Stimulated activated naive CD4-positive, alpha-beta T cell treated with Interleukin-2 at 50 U/mL for 16 hours (primary cell): ENCODE measurements at regions not wholly inside any gene's neighbourhood (a gene's known extent, or its start where the extent isn't known, plus 50 kb on each side); places are given as distances from the start of the nearest gene placed in this dataset.
"Not testable (repeated sequence)": the region's sequence is repeated elsewhere in the genome, so short reads cannot be mapped to it uniquely, and the experiment has no call there.

Experiments
- DNase-seq: peaks from one replicate; lab custom pipeline; 2025; lab: John Stamatoyannopoulos, UW

DNA sequence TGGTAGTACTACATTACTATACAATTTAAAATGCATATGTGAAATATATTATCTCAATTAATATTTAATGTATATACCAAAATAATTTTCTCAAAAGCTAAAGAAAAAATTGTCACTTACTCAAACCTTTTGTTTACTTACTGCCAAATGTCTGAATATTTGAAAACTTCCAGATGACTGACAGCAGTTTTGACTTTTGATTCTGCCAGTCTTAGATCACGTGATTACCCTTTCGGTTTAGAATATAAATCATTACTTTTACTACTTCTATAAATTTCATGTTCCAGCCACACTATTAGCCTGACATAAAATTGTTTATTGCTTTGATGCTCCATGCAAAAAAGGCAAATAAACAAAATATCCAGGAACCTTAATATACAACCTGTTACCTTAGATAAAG is 680.7 kb upstream of the ID4 start:
- no peak for DNase-seq

DNA sequence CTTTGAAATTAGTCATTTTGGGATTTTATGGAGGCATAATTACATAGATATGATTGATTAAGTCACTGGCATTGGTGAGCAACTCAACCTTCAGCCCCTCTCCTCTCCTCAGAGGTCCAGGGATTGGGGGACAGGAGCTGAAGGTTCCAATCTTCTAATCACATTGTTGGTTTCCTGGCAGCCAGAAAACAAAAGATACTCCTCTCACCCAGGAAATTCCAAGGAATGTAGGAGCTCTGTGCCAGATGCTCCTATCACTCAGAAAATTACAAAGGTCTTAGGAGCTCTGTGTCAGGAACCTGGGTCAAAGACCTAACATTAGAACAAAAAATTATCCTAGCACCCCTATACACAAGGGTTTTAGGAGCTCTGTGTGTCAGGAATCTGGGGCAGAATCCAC is 679.7 kb upstream of the ID4 start:
- DNase-seq: no peak

DNA sequence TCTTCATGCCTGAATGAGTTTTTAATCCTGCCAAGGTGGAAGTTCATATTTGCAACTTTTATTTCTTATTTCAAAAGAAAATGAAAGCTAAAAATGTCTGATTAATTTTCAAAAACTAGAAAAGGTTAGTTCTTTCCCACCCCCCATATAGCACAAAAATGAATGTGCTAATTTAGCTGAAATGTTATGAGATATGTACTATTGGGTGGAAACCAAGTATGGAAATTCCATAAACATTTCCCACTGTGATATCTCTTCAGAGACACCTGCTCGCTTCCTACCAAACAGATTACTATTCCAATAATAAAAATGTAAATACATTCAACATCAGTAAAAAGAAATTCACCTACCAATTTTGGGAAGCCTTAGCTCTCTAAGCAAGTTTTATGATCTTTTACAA is 678.6 kb upstream of the ID4 start:
- DNase-seq: no peak

DNA sequence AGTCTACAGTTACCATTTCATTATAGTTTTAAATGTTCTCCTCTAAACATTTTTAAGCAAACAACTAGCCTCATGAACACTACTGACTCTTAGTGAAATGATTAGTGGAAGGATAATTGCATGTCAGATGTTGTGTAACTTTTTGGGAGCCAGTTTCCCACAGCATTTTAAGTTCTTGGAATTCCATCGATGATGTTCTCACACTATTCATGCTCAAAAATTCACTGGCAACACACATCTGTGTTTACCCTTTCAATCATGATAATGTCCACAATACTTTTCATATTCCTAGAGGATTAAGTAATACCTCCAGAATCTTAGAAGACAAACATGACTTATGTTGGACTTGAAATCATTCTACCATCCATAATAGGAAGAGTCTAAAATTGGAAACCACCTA is 678.1 kb upstream of the ID4 start:
- no peak for DNase-seq

DNA sequence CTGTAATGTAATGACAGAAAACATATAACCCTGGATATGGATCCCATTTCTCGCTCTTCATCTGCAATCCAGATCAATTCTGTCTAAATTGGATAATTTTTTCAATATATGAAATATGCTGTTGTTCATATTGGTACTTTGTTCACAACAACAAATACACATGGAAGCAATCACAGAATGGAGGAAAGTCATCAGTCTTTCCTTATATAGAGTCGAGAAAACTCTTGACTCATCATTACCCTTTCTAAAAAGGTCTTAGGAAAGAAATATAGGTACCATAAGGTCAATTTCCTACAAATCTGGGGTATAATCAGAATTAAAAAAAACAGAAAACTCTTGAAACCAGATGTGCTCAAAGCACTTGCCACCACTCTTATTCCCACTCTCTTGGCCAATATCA is 677.6 kb upstream of the ID4 start:
- DNase-seq: no peak

DNA sequence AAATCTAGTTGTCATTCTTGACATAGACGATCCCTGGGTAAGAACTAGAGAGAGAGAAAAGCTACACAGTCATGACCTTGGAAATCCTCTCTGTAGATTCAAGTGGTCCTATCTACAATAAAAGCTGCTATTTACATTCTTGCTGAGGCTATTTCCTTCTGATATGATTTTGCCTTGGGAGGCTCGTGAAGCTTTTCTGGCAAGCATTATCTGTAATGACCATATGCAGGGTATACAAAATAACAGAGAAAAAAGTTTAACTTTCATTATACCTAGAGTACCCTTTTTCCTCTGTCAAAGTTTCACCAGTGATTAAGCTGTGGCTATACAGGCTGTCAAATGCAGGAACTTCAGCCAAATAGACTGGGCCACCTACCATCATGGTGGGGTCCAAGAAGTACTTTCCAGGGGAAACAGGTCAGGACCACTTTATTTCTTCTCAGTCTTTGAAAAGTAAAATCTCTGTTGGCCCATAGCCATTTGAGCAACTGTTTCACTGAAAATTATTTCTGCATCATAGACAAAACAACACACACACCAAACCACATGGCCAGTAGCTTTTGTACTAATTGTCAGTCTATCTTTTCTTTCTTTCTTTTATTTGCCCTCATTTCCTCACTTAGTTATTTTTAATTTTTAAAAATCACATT is 677.0 kb upstream of the ID4 start:
- no peak for DNase-seq

DNA sequence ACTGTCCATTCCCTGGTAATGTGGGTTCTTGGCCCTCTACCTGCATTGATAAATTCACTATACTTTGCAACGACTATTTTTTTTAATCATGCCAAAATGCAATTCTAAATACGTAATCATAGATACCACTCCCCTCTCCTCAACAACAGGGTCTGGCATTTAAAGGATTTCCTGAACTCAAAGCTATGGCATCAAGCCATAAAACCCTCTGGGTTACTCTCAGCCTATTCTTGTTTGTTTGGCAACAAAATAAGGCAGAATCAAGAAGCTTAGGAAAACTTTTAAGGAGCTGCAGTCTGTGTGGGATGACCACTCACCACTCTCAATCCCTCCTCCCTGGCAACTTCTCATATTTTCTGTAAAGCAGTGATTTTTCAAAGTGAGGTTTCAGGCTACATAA is 669.9 kb upstream of the ID4 start:
- no peak for DNase-seq

DNA sequence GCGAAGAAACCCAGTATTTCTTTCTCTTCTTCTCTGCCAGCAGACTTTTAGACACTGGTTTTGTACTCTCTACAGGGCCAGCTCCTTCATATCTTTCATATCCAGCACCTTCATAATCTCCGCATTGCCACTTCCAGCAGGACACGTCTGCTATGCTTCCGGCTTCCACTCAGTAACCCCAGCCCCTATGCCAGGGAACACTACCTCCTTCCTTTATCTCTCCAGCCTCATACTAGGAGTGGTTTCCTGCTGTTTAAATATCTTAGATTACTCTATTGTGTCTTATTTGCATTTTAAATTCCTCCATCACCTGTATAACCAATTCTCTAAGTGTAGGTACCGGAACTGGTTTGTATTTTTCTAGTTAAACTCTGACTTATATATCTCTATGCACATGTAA is 667.8 kb upstream of the ID4 start:
- no peak for DNase-seq

DNA sequence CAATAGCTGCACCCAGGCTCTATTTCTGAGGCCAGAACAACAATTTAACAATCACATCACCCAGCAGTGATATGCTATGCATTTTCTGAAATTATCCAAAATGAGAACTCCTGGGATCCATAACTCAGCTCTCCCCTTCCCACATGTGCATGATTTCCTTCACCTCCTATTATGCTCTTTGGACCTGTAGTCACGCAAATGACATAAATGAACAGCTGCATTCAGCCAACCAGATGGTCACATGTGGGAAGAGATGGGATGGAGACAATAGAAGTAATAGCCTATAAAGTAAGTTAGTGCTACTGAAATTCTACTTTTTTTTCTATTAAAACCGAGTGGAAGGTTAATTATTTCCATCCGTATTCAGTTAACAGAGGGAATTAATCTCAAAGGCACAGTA is 662.1 kb upstream of the ID4 start:
- DNase-seq: no peak

DNA sequence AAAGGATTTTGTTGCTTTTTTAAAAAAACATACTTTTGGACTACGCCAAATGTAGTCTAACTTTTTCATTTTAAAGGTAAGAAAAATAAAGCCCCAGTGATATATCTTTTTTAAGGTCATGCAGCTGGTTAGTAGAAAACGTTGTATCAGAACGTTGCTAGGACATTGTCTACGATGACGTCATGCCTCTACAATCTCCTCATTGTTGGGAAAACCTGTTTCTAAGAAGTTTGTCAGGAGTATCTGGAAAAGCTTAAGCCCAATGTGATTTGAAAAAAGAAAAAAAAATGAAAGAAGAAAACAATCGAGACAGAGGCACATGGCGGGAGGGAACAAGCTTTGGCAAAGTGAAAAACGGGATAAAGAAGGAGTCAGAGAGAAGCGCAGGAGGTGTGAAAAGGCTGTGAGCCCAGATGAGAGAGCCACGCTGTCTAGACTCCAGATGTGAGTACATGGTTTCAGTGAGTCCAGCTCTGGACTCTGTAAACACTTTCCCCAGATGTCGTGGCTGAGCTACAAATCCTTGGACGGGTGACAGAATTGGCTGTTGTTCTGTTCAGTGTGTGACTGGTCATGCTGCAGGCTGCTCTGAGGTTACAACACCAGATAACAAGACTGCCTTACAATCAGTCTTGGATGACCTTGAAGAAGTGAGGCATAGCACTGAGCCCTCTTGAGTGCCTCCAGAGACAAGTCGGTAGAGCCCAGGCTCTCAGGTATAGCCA is 656.7 kb upstream of the ID4 start:
- DNase-seq: no peak

DNA sequence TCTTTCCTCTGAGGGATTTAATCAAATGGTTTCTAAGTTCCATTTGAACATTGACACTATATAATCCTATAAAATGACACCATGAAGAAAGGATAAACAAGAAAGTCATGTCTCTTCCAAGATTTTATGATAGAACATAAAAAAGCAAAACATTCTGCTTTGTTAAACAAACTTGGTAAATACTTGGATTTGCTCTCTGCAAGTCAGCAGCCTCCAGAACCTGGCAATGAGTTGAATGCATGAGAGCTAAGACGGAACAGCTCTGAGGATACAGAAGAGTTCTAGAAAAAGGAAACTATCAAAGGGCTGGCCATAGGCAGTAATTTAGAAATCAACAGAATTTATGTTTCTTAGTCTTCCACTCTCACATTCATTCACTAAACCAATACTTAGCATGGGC is 656.0 kb upstream of the ID4 start:
- no peak for DNase-seq

DNA sequence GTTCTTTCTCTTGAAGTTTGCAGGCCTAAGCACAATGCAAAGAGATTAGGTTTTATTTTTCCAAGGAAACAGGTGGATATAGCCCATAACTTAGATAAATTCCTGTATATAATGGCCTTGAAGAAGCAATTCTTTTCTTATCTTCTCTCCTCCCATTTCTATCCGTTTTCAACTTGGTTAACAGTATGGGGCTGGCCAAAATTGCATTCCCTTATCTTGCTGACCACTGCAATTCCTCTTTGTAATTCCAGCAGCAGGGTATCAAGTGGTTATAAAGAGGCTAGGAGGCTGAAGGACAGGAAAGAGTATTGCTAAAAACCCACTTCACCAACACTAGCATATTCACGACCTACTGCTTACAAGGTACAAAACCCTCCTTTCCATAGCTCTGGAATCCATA is 643.5 kb upstream of the ID4 start:
- DNase-seq: no peak

DNA sequence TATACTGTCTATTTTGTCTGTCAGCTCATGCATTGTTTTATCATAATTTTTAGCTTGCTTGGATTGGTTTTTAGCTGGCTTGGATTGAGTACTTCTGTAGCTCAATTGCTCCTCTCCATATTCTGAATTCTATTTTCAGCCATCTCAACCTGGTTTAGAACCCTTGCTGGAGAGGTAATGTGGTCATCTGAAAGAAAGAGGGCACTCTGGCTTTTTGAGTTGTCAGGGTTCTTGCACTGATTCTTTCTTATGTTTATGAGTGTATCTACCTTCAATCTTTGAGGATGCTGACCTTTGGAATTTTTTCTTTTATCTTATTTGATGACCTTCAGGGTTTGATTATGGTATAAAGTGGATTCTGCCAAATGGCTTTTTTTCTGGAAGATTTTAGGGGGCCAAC is 632.7 kb upstream of the ID4 start:
- no peak for DNase-seq

DNA sequence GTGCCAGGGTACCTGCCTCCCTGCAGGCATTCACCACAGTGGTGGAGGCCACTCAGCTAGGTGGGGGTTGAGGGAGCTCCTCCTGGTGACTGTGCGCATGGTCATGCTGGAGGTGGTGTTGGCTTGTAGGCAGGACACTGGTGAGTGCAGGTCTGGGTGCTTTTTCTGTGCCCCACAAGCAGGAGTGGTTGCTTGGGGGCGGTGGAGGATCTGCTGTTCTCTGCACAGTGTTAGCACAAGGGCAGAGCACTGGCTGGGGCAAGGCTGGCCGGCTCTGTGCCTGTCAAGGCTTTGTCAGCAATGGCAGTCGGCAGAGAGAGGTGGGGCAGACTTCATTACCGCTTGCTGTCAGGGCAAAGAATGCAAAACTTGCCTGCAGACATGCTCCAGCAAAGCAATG is 632.1 kb upstream of the ID4 start:
- no peak for DNase-seq

DNA sequence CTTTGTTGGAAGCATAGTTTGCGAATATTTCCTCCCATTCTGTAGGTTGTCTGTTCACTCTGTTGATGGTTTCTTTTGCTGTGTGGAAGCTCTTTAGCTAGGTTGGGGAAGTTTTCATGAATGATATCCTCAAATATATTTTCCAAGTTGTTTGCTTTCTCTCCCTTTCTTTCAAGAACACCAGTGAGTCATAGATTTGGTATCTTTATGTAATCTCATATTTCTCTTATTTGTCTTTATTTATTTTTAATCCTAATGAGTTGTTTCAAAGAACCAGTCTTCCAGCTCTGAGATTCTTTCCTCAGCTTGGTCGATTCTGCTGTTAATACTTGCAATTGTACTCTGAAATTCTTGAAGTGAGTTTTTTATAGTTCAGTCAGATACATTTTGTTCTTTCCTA is 628.0 kb upstream of the ID4 start:
- DNase-seq: no peak

DNA sequence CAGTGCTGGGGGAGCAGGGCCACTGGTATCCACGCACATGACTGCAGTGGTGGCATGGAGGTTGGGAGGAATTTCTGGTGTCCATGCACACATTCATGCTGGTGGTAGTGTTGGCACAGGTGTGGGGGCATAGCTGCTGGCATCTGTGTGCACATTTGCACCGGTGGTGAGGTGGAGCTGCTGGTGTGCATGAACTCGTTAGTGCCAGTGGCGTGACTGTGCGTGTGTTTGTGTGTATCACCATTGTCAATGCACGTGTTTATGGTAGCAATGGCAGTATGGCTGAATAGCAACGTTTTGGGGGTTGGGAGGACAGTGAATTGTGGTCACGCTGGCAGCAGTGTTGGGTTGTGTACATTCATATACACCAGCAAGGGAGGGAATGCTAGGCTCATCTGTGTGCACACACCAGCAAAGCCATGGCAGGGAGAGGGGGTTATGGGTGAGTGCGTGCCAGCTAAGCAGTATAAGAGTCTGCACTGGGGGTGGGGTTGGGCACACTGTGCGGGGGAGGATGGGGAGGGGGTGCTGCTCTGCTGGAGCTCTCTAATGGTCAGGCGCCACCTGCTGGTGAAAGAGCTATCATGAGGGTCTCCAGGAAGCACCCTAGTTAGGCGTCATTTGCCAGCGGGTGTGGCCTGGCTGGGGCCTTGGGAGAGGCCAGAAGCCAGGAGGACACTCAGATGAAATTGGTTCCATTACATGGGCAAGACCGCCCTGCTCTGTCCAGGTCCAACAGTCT is 626.1 kb upstream of the ID4 start:
- DNase-seq: no peak

DNA sequence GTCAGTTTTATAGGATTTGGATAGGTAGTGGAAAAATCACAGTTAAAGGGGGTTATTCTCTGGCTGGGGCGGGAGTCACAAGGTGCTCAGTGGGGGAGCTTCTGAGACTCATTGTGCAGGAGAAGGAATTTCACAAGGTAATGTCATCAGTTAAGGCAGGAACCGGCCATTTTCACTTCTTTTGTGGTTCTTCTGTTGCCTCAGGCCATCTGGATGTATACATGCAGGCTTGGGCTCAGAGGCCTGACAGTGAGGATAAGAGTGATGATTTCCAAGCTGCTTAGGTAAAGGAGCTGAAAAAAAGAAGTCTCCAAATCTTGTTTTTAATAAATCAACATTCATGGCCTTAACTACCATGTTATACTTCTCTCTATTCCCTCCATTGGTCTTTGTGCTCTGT is 622.9 kb upstream of the ID4 start:
- no peak for DNase-seq

DNA sequence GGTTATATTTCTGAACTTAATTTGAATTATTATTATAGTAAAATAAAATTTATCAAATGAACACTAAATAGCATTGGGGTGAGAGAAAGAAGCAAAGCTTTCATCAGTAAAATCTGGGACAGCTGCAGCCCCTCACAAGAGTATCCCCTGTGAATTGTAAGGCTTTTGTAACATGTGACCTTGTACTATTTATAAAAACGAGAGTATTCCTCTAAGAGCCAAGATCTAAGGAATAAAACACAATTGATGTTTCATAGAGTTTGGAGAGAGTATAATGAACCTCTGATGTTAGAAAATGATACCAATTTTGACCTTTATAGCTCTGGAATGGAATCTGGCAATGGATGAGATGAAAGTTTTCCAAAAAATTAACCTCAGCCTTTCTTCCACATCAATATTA is 617.2 kb upstream of the ID4 start:
- DNase-seq: no peak

DNA sequence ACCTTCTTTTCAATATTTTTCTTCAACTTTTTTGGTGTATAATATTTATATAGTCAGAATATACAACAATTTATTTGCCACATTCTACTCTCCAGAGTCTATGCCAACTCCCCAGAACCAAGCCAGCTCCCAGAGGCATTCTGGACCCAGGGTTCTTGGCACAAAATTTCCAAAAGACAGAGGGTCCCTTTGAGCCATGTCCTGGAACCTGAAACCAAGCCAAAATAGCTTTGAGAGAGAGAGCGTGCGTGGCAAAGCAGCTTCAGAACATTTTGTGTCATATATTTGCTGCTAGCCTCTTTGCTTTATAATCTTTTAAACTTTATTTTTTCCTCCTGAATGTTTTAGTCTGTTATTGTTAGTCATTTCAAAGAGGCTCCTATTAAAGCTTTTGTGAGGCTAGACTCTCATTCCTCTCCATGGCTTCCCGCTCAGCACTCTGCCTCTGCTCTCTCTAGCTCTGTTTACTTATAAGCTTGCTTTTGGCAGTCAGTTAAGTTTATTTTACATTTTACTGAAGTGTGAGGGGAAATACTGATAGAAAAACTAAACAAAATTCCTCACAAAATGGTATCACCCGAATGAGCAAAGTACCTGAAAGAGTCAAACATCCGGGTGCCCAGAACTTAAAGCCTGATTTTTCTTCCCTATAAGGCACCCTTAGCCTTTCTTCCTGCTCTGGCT is 605.1 kb upstream of the ID4 start:
- DNase-seq: no peak

DNA sequence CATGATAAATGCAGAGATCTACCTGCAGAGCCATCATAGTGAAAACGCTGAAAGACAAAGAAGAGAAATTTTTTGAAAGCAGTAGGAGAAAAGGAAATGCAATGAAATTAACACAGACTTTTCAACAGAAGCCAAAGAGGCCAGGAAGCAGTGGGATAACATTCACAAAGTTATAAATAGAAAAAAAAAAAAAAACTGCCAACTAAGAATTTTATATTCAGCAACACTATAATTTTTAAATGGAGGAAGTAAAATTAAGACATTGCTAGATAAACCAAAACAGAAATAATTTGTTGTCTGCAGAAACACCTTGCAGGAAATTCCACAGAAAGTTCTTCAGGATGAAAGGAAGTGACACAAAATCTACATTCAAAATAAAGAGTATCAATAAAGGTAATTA is 591.5 kb upstream of the ID4 start:
- no peak for DNase-seq

DNA sequence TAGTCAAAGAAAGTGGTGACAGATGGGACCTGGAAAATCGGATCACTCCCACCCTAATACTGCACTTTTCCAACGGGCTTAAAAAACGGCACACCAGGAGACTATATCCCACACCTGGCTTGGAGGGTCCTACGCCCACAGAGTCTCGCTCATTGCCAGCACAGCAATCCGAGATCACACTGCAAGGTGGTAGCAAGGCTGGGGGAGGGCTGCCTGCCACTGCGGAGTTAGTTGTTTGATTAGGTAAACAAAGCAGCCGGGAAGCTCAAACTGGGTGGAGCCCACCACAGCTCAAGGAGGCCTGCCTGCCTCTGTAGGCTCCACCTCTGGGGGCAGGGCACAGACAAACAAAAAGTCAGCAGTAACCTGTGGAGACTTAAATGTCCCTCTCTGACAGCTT is 590.0 kb upstream of the ID4 start:
- DNase-seq: not testable (repeated sequence)

DNA sequence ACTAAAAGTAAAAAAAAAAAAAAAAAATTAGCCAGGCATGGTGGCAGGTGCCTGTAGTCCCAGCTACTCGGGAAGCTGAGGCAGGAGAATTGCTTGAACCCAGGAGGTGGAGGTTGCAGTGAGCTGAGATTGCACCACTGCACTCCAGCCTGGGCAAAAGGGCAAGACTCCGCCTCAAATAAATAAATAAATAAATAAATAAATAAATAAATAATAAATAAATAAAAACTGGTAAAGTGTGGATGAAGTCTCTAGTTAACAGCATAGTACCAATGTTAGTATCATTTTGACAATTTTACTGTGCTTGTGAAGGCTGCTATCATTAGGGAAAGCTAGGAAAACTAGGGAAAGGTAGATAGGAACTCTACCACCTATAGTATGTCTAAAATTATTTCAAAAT is 581.0 kb upstream of the ID4 start:
- DNase-seq: not testable (repeated sequence)

DNA sequence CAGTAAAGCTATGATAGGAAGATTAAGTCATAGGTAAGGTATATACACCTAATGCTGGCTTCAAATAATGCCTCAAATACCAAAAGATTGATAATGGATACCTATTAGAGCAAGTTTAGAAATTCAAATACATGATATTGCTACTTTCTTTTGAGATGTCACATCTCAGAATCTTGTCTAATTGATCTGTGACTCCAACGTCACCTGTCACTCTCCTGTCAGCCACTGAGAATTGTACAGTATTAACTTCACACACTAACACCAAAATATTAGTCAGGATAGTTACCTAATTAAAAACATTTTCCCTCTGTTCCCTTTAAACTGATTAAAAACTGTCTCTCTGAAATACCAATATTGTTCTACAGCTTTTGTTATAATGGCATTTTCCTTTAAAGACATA is 575.5 kb upstream of the ID4 start:
- no peak for DNase-seq
